ENCODE measurements at regions not wholly inside any gene's neighbourhood (a gene's known extent, or its start where the extent isn't known, plus 50 kb on each side); places are given as distances from the start of the nearest gene placed in this dataset.
"Not testable (repeated sequence)": the region's sequence is repeated elsewhere in the genome, so short reads cannot be mapped to it uniquely, and the experiment has no call there.

GRCh38 chr7:6990426-6991152, 164.5 kb upstream of the CCZ1B start:
- H3K27me3 Mint-ChIP-seq (ENCODE audit: low read depth); DNase-seq; H3K36me3 Mint-ChIP-seq (ENCODE audit: insufficient read depth); ATAC-seq; H3K9me3 Mint-ChIP-seq: not testable (repeated sequence)
- H3K4me1 Mint-ChIP-seq (ENCODE audit: low read depth), result peaks cover 15% of the 10 kb centered on the region
- peak overlapping the region; percentile 61 for H3K4me3 Mint-ChIP-seq

GRCh38 chr7:6991169-6991611, 165.1 kb upstream of the CCZ1B start:
- not testable (repeated sequence) for H3K9me3 Mint-ChIP-seq; H3K36me3 Mint-ChIP-seq (ENCODE audit: insufficient read depth); ATAC-seq; H3K27me3 Mint-ChIP-seq (ENCODE audit: low read depth)
- peak; percentile 24 for DNase-seq
- H3K4me1 Mint-ChIP-seq (ENCODE audit: low read depth), result peaks cover 15% of the 10 kb centered on the region
- peak overlapping the region; percentile 61 for H3K4me3 Mint-ChIP-seq

GRCh38 chr7:6991686-6992085, 165.6 kb upstream of the CCZ1B start:
- not testable (repeated sequence) for H3K27me3 Mint-ChIP-seq (ENCODE audit: low read depth); ATAC-seq; H3K9me3 Mint-ChIP-seq; DNase-seq; H3K36me3 Mint-ChIP-seq (ENCODE audit: insufficient read depth)
- H3K4me3 Mint-ChIP-seq, result peak overlapping the region; percentile 61
- peaks cover 15% of the 10 kb centered on the region for H3K4me1 Mint-ChIP-seq (ENCODE audit: low read depth)

- H3K4me3 Mint-ChIP-seq; H3K27me3 Mint-ChIP-seq (ENCODE audit: low read depth); ATAC-seq; DNase-seq; H3K9me3 Mint-ChIP-seq; H3K36me3 Mint-ChIP-seq (ENCODE audit: insufficient read depth): not testable (repeated sequence)
- peaks cover 15% of the 10 kb centered on the region for H3K4me1 Mint-ChIP-seq (ENCODE audit: low read depth)
These were observed 166.1 kb upstream of the CCZ1B start for GRCh38 chr7:6992133-6992532.

GRCh38 chr7:6995026-6995425, 169.0 kb upstream of the CCZ1B start:
- not testable (repeated sequence) for H3K4me3 Mint-ChIP-seq; ATAC-seq; DNase-seq; H3K36me3 Mint-ChIP-seq (ENCODE audit: insufficient read depth); H3K27me3 Mint-ChIP-seq (ENCODE audit: low read depth)
- Mint-ChIP-seq H3K9me3 (peaks cover 10% of the 10 kb centered on the region), H3K4me1 (ENCODE audit: low read depth) (peaks cover 15% of the 10 kb centered on the region)

GRCh38 chr7:6995493-6996289, 169.6 kb upstream of the CCZ1B start:
- peaks cover 10% of the 10 kb centered on the region for H3K9me3 Mint-ChIP-seq
- H3K27me3 Mint-ChIP-seq (ENCODE audit: low read depth); H3K4me3 Mint-ChIP-seq; ATAC-seq; DNase-seq; H3K36me3 Mint-ChIP-seq (ENCODE audit: insufficient read depth): not testable (repeated sequence)
- H3K4me1 Mint-ChIP-seq (ENCODE audit: low read depth), result peaks cover 11% of the 10 kb centered on the region

GRCh38 chr7:6999067-6999666, 173.1 kb upstream of the CCZ1B start:
- not testable (repeated sequence) for H3K4me1 Mint-ChIP-seq (ENCODE audit: low read depth)

GRCh38 chr7:7002418-7003062, 176.5 kb upstream of the CCZ1B start:
- H3K36me3 Mint-ChIP-seq (ENCODE audit: insufficient read depth), result no peaks in the 10 kb centered on the region
- no peaks in the 10 kb centered on the region for H3K4me1 Mint-ChIP-seq (ENCODE audit: low read depth)
- H3K27me3 Mint-ChIP-seq (ENCODE audit: low read depth), result peaks cover 10% of the 10 kb centered on the region
- H3K9me3 Mint-ChIP-seq, result peaks cover 10% of the 10 kb centered on the region
- DNase-seq (no peak), ATAC-seq (no peak)
- no peak overlapping the region for H3K4me3 Mint-ChIP-seq

More at GRCh38 chr7:6999067-6999666, 173.1 kb upstream of the CCZ1B start:
- peaks cover 10% of the 10 kb centered on the region for H3K9me3 Mint-ChIP-seq
- DNase-seq; H3K4me3 Mint-ChIP-seq; H3K36me3 Mint-ChIP-seq (ENCODE audit: insufficient read depth); ATAC-seq; H3K27me3 Mint-ChIP-seq (ENCODE audit: low read depth): not testable (repeated sequence)

GRCh38 chr7:7005303-7005702, 177.0 kb upstream of the C1GALT1 start:
- Mint-ChIP-seq H3K36me3 (ENCODE audit: insufficient read depth) (no peaks in the 10 kb centered on the region), H3K4me3 (no peak overlapping the region), H3K27me3 (ENCODE audit: low read depth) (peaks cover 8% of the 10 kb centered on the region), H3K9me3 (no peaks in the 10 kb centered on the region), H3K4me1 (ENCODE audit: low read depth) (no peaks in the 10 kb centered on the region)
- ATAC-seq, result no peak
- DNase-seq, result no peak

- not testable (repeated sequence) for H3K36me3 Mint-ChIP-seq (ENCODE audit: insufficient read depth); ATAC-seq; H3K4me3 Mint-ChIP-seq; DNase-seq; H3K4me1 Mint-ChIP-seq (ENCODE audit: low read depth); H3K27me3 Mint-ChIP-seq (ENCODE audit: low read depth); H3K9me3 Mint-ChIP-seq
These were observed 176.4 kb upstream of the C1GALT1 start for GRCh38 chr7:7005949-7006348.

- H3K9me3 Mint-ChIP-seq; H3K36me3 Mint-ChIP-seq (ENCODE audit: insufficient read depth); DNase-seq; H3K4me1 Mint-ChIP-seq (ENCODE audit: low read depth); ATAC-seq; H3K4me3 Mint-ChIP-seq: not testable (repeated sequence)
- H3K27me3 Mint-ChIP-seq (ENCODE audit: low read depth), result peaks cover 19% of the 10 kb centered on the region
These were observed 171.1 kb upstream of the C1GALT1 start for GRCh38 chr7:7011241-7011640.

- peaks cover 19% of the 10 kb centered on the region for H3K27me3 Mint-ChIP-seq (ENCODE audit: low read depth)
- H3K4me3 Mint-ChIP-seq; ATAC-seq; H3K9me3 Mint-ChIP-seq; DNase-seq; H3K4me1 Mint-ChIP-seq (ENCODE audit: low read depth); H3K36me3 Mint-ChIP-seq (ENCODE audit: insufficient read depth): not testable (repeated sequence)
These were observed 170.6 kb upstream of the C1GALT1 start for GRCh38 chr7:7011751-7012150.

GRCh38 chr7:7014827-7015595, 167.3 kb upstream of the C1GALT1 start:
- no peaks in the 10 kb centered on the region for H3K9me3 Mint-ChIP-seq
- no peaks in the 10 kb centered on the region for H3K4me1 Mint-ChIP-seq (ENCODE audit: low read depth)
- H3K36me3 Mint-ChIP-seq (ENCODE audit: insufficient read depth), result no peaks in the 10 kb centered on the region
- no peak overlapping the region for H3K4me3 Mint-ChIP-seq
- DNase-seq (no peak), ATAC-seq (no peak)
- H3K27me3 Mint-ChIP-seq (ENCODE audit: low read depth), result peaks cover 19% of the 10 kb centered on the region
